ENCODE measurements at regions not wholly inside any gene's neighbourhood (a gene's known extent, or its start where the extent isn't known, plus 50 kb on each side); places are given as distances from the start of the nearest gene placed in this dataset.

GRCh38 chr17:14859542-14859941, 405.6 kb downstream of the PMP22 start:
- CTCF ChIA-PET, result interaction anchor here (1.0 to 1.5 kb wide), 2 partner anchors 29 to 67 kb away, joined by 3 to 5 read pairs; no protein-coding TSS in a partner anchor
- H3K27me3 ChIP-seq (ENCODE audit: control insufficient read depth, insufficient read depth, low read length), result no peaks in the 10 kb centered on the region
- H3K27ac ChIP-seq (ENCODE audit: low read depth, low read length), result no peak overlapping the region
- POLR2A ChIA-PET, result no interaction called here
- no peaks in the 10 kb centered on the region for H3K9me3 ChIP-seq (ENCODE audit: control insufficient read depth, insufficient read depth, low read length)
- H3K4me3 ChIP-seq (ENCODE audit: low read depth, low read length), result no peak overlapping the region
- TF ChIP-seq CTCF (IDR thresholded peaks at IDR 0.05; ENCODE audit: low read depth, low read length), result no peak
- DNase-seq (ENCODE audit: low read depth, low spot score), result no peak

GRCh38 chr17:14856176-14856575, 408.9 kb downstream of the PMP22 start:
- ChIA-PET CTCF (no interaction called here), POLR2A (no interaction called here)
- Histone ChIP-seq H3K4me3 (ENCODE audit: low read depth, low read length) (no peak overlapping the region), H3K9me3 (ENCODE audit: control insufficient read depth, insufficient read depth, low read length) (no peaks in the 10 kb centered on the region), H3K27me3 (ENCODE audit: control insufficient read depth, insufficient read depth, low read length) (no peaks in the 10 kb centered on the region), H3K27ac (ENCODE audit: low read depth, low read length) (no peak overlapping the region)
- TF ChIP-seq CTCF (IDR thresholded peaks at IDR 0.05; ENCODE audit: low read depth, low read length), result no peak
- no peak for DNase-seq (ENCODE audit: low read depth, low spot score)

- no peak for TF ChIP-seq CTCF (IDR thresholded peaks at IDR 0.05; ENCODE audit: low read depth, low read length)
- Histone ChIP-seq H3K27me3 (ENCODE audit: control insufficient read depth, insufficient read depth, low read length) (no peaks in the 10 kb centered on the region), H3K9me3 (ENCODE audit: control insufficient read depth, insufficient read depth, low read length) (no peaks in the 10 kb centered on the region), H3K4me3 (ENCODE audit: low read depth, low read length) (no peak overlapping the region), H3K27ac (ENCODE audit: low read depth, low read length) (no peak overlapping the region)
- ChIA-PET CTCF (no interaction called here), POLR2A (no interaction called here)
- no peak for DNase-seq (ENCODE audit: low read depth, low spot score)
Observed at GRCh38 chr17:14854691-14855090, 410.4 kb downstream of the PMP22 start.

GRCh38 chr17:14845591-14846281, 419.4 kb downstream of the PMP22 start:
- DNase-seq (ENCODE audit: low read depth, low spot score), result no peak
- TF ChIP-seq CTCF (IDR thresholded peaks at IDR 0.05; ENCODE audit: low read depth, low read length), result no peak
- Histone ChIP-seq H3K9me3 (ENCODE audit: control insufficient read depth, insufficient read depth, low read length) (no peaks in the 10 kb centered on the region; the same call in none of the 2 replicates), H3K4me3 (ENCODE audit: low read depth, low read length) (no peak overlapping the region), H3K27me3 (ENCODE audit: control insufficient read depth, insufficient read depth, low read length) (no peaks in the 10 kb centered on the region), H3K27ac (ENCODE audit: low read depth, low read length) (no peak overlapping the region)
- CTCF ChIA-PET, result interaction anchor here (0.6 kb wide), 1 partner anchor 1251 kb away, joined by 6 read pairs; no protein-coding TSS in a partner anchor
- POLR2A ChIA-PET, result no interaction called here

- DNase-seq (ENCODE audit: low read depth, low spot score), result no peak
- ChIA-PET POLR2A (no interaction called here), CTCF (interaction anchor here (0.7 kb wide), 1 partner anchor 994 kb away, joined by 5 read pairs; no protein-coding TSS in a partner anchor)
- H3K9me3 ChIP-seq (ENCODE audit: control insufficient read depth, insufficient read depth, low read length), result no peaks in the 10 kb centered on the region; the same call in 1 of the 2 replicates
- H3K4me3 ChIP-seq (ENCODE audit: low read depth, low read length), result no peak overlapping the region
- no peaks in the 10 kb centered on the region for H3K27me3 ChIP-seq (ENCODE audit: control insufficient read depth, insufficient read depth, low read length)
- TF ChIP-seq CTCF (IDR thresholded peaks at IDR 0.05; ENCODE audit: low read depth, low read length), result no peak
- no peak overlapping the region for H3K27ac ChIP-seq (ENCODE audit: low read depth, low read length)
Observed at GRCh38 chr17:14843086-14843795, 421.9 kb downstream of the PMP22 start.
